HL-60 (cell line): ENCODE measurements at regions not wholly inside any gene's neighbourhood (a gene's known extent, or its start where the extent isn't known, plus 50 kb on each side); places are given as distances from the start of the nearest gene placed in this dataset.

Source experiments
- DNase-seq, 2 experiments: peaks; one replicate each; pipeline ENCODE4 v3.0.0-alpha.2; 2010 to 2020; ENCODE audit warnings: low read depth in 1 of 2, low spot score in 1 of 2
- H3K27ac ChIP-seq: fragments of 250-450 bp; sonication (Bioruptor Pico); replicated peaks from 2 replicates; pipeline ENCODE4 v1.5.1; 2020; ENCODE audit warnings: mild to moderate bottlenecking, moderate library complexity
- H3K27me3 ChIP-seq: fragments of 250-450 bp; sonication (Bioruptor Pico); 2 replicates; pipeline ENCODE4 v1.5.1; 2021; ENCODE audit warnings: mild to moderate bottlenecking, moderate library complexity; ENCODE audit not compliant: insufficient read depth, poor library complexity, severe bottlenecking
- H3K4me3 ChIP-seq: replicated peaks from 2 replicates; pipeline ENCODE4 v1.5.1; 2011; ENCODE audit warnings: mild to moderate bottlenecking, control low read depth, low read length; ENCODE audit not compliant: insufficient read depth
- CTCF ChIP-seq: IDR thresholded peaks from one replicate; pipeline ENCODE4 v1.5.1; 2011; ENCODE audit warnings: low read length, control low read depth, inconsistent platforms; ENCODE audit not compliant: insufficient read depth
- GABPA ChIP-seq: IDR thresholded peaks from 2 replicates; pipeline ENCODE4 v1.6.1; 2012; ENCODE audit warnings: low read depth
- POLR2AphosphoS5 ChIP-seq: IDR thresholded peaks from 2 replicates; pipeline ENCODE4 v1.6.1; 2012; ENCODE audit warnings: low read depth
- REST ChIP-seq: IDR thresholded peaks from 2 replicates; pipeline ENCODE4 v1.6.1; 2012; ENCODE audit warnings: low read depth; ENCODE audit not compliant: insufficient replicate concordance
- SPI1 ChIP-seq: IDR thresholded peaks from 2 replicates; pipeline ENCODE4 v1.6.1; 2012; ENCODE audit warnings: low read depth, mild to moderate bottlenecking, borderline replicate concordance

- Histone ChIP-seq H3K27ac (no peak overlapping the region), H3K27me3 (no peaks in the 10 kb centered on the region), H3K4me3 (no peak overlapping the region)
- DNase-seq = no peak
- TF ChIP-seq REST (no peak), POLR2AphosphoS5 (no peak), GABPA (no peak), SPI1 (no peak), CTCF (no peak)
Observed at GRCh38 chr4:23728971-23729370, 160.9 kb downstream of the PPARGC1A start.

- Histone ChIP-seq H3K4me3 (no peak overlapping the region), H3K27me3 (no peaks in the 10 kb centered on the region), H3K27ac (no peak overlapping the region)
- no peak for DNase-seq
- TF ChIP-seq CTCF (no peak), REST (no peak), SPI1 (no peak), POLR2AphosphoS5 (no peak), GABPA (no peak)
Observed at GRCh38 chr4:23728393-23728792, 161.5 kb downstream of the PPARGC1A start.

GRCh38 chr4:23720556-23720955 is 169.3 kb downstream of the PPARGC1A start:
- DNase-seq = no peak
- no peak for TF ChIP-seq GABPA
- TF ChIP-seq POLR2AphosphoS5 = no peak
- no peak for TF ChIP-seq SPI1
- TF ChIP-seq REST = no peak
- TF ChIP-seq CTCF = no peak
- H3K27ac ChIP-seq = no peak overlapping the region
- no peak overlapping the region for H3K4me3 ChIP-seq
- H3K27me3 ChIP-seq = no peaks in the 10 kb centered on the region
